IPS-18a (cell line): ENCODE measurements at regions not wholly inside any gene's neighbourhood (a gene's known extent, or its start where the extent isn't known, plus 50 kb on each side); places are given as distances from the start of the nearest gene placed in this dataset.

Source experiments
- H3K27ac ChIP-seq: one replicate; pipeline ENCODE4 v1.5.1; 2013; ENCODE audit warnings: low read length
- H3K27me3 ChIP-seq: one replicate; pipeline ENCODE4 v1.6.1; 2013; ENCODE audit warnings: mild to moderate bottlenecking, low read length; ENCODE audit not compliant: control insufficient read depth, insufficient read depth
- H3K36me3 ChIP-seq: one replicate; pipeline ENCODE4 v1.6.1; 2013; ENCODE audit warnings: low read depth, low read length; ENCODE audit not compliant: control insufficient read depth
- H3K4me1 ChIP-seq: one replicate; pipeline ENCODE4 v1.6.1; 2013; ENCODE audit warnings: low read depth, low read length; ENCODE audit not compliant: control insufficient read depth
- H3K4me3 ChIP-seq: one replicate; pipeline ENCODE4 v1.5.1; 2013; ENCODE audit warnings: low read length
- H3K9ac ChIP-seq: one replicate; pipeline ENCODE4 v1.6.1; 2013; ENCODE audit warnings: mild to moderate bottlenecking, low read length, moderate library complexity
- H3K9me3 ChIP-seq: one replicate; pipeline ENCODE4 v1.6.1; 2013; ENCODE audit warnings: low read depth, low read length; ENCODE audit not compliant: control insufficient read depth

DNA sequence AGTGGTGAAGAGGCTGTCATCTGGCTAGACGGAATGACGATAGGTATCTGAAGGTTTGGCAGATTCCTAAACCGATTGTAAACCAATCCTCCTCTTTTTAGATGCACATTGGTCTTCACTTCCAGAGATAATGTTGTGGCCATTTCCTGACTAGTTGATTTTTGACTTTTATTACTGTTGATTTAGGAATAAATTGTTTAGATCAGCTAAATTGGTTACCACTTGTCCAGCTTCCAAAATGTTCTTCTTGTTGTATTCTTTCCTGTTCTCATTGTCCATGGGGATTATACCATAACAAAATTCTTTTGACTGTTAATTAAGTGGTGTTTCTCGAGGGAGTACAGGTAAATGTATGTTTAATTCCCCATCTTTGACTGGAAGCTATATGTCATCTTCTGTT is 119.7 kb downstream of the MACROH2A1 start:
- H3K36me3 ChIP-seq, result no peaks in the 10 kb centered on the region
- H3K9me3 ChIP-seq, result no peaks in the 10 kb centered on the region
- H3K9ac ChIP-seq, result no peak overlapping the region
- H3K4me3 ChIP-seq, result no peak overlapping the region
- no peaks in the 10 kb centered on the region for H3K4me1 ChIP-seq
- H3K27me3 ChIP-seq, result no peaks in the 10 kb centered on the region
- H3K27ac ChIP-seq, result no peak overlapping the region

GRCh38 chr5:135276151-135276550 is 122.9 kb downstream of the MACROH2A1 start:
- H3K9ac ChIP-seq, result no peak overlapping the region
- no peaks in the 10 kb centered on the region for H3K27me3 ChIP-seq
- no peak overlapping the region for H3K27ac ChIP-seq
- H3K4me3 ChIP-seq, result no peak overlapping the region
- H3K4me1 ChIP-seq, result no peaks in the 10 kb centered on the region
- H3K9me3 ChIP-seq, result no peaks in the 10 kb centered on the region
- no peaks in the 10 kb centered on the region for H3K36me3 ChIP-seq

DNA sequence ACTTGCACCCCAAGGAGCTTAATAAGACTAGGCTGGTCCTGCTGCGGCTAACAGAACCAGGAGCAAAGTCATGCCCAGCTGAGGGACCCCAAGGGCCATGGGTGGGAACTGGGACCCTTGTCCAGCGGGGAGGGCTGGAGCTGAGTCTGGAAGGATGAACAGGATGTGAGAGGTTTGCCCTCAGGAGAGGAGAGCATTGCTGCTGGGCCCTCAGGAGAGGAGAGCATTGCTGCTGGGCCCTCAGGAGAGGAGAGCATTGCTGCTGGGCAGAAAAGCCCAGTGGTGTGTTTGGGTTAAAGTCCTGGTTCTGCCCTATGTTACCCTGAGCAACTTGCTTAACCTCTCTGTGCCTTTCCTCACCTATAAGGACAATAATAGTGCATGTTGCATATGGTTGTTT is 125.8 kb downstream of the MACROH2A1 start:
- no peaks in the 10 kb centered on the region for H3K27me3 ChIP-seq
- H3K27ac ChIP-seq, result no peak overlapping the region
- H3K36me3 ChIP-seq, result no peaks in the 10 kb centered on the region
- H3K9me3 ChIP-seq, result no peaks in the 10 kb centered on the region
- no peak overlapping the region for H3K9ac ChIP-seq
- H3K4me1 ChIP-seq, result no peaks in the 10 kb centered on the region
- no peak overlapping the region for H3K4me3 ChIP-seq

DNA sequence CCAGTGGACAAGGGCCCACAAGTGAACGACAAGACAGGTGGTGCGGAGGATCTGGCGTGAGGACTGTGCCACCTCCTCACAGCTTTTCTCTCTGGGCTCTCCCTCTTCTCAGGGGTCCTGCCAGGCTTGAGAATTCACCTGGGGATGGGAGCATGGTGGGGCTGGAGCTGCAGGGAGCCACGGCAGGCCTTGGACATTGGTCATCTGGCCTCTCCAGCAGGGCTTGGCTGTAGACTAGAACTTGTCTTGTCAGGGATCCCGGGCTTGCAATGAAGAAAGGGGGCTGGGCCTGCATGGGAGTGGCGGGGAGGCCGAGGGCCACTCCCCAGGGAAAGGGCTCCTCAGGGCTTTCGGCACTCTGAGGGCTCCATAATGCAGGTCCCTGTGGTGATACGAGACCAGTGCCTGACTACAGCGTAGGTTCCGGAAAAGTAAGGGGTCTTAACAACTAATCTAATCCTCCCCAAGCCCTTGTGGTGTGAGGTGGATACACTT is 126.7 kb downstream of the MACROH2A1 start:
- H3K27ac ChIP-seq, result no peak overlapping the region
- H3K9ac ChIP-seq, result no peak overlapping the region
- no peaks in the 10 kb centered on the region for H3K27me3 ChIP-seq
- no peaks in the 10 kb centered on the region for H3K36me3 ChIP-seq
- H3K4me1 ChIP-seq, result no peaks in the 10 kb centered on the region
- no peak overlapping the region for H3K4me3 ChIP-seq
- no peaks in the 10 kb centered on the region for H3K9me3 ChIP-seq

DNA sequence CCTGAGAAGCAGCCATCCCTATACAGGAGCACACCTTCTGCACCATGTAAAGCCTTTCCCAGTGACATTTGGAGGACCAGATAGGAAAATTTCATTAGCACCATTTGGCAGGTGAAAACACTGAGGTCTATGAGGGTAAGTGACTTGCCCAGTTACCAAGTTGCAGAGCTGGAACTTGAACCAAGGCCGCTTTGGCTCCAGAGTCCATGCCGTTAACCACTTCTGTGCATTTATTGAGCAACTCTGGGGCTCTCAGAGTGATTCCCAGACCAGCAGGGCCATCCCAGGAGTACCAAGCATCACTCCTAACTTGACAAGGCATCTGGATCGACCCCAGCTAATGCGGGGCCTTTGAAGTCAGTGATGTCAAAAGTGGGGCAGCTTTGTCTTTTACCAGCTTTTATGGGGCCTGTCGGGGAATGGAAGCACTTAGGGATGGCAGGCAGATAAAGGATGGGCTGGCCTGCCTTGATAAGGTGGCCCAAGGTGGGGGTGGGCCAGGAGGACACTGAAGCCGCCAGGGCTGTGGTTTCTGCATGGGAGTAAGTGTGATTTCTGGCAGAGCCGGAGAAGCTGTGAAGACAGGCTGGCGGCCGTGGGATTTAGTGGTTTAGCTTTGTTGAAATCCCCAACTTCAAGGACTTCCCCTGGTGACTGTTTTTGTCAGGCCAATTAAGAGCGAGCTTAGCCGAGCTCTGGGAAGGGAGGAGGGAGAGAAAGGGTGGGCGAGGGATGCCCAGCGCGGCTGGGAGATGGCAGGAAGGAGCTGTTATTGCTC is 127.3 kb downstream of the MACROH2A1 start:
- Histone ChIP-seq H3K4me3 (no peak overlapping the region), H3K4me1 (no peaks in the 10 kb centered on the region), H3K27me3 (no peaks in the 10 kb centered on the region), H3K27ac (no peak overlapping the region), H3K36me3 (no peaks in the 10 kb centered on the region), H3K9me3 (no peaks in the 10 kb centered on the region), H3K9ac (no peak overlapping the region)

GRCh38 chr5:135269931-135270421 is 129.1 kb downstream of the MACROH2A1 start:
- Histone ChIP-seq H3K4me3 (no peak overlapping the region), H3K36me3 (no peaks in the 10 kb centered on the region), H3K9ac (no peak overlapping the region), H3K27ac (no peak overlapping the region), H3K27me3 (no peaks in the 10 kb centered on the region), H3K4me1 (no peaks in the 10 kb centered on the region), H3K9me3 (no peaks in the 10 kb centered on the region)

DNA sequence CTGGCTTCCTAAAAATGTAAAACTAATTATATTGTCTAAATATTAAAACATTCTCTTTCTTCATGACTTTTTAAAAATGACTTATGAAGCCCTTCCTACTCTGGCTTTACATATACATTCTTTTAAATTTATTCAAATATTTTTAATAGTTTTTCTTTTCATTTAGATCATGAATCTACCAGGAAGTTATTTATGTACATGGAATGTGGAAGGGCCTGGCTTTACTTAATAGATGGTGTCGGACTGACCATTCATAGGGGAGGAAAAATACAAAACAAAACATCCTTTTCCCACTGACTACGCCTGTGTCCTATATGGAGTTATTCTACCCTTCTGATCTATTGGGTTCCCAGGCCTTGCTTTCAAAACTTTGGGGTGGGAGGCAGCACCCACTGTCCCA is 129.8 kb downstream of the MACROH2A1 start:
- Histone ChIP-seq H3K27me3 (no peaks in the 10 kb centered on the region), H3K4me1 (no peaks in the 10 kb centered on the region), H3K9me3 (no peaks in the 10 kb centered on the region), H3K27ac (no peak overlapping the region), H3K9ac (no peak overlapping the region), H3K4me3 (no peak overlapping the region), H3K36me3 (no peaks in the 10 kb centered on the region)

GRCh38 chr5:135266975-135267374 is 132.1 kb downstream of the MACROH2A1 start:
- Histone ChIP-seq H3K9ac (no peak overlapping the region), H3K4me1 (no peaks in the 10 kb centered on the region), H3K27ac (no peak overlapping the region), H3K4me3 (no peak overlapping the region), H3K9me3 (peaks cover 3% of the 10 kb centered on the region), H3K27me3 (no peaks in the 10 kb centered on the region), H3K36me3 (no peaks in the 10 kb centered on the region)

GRCh38 chr5:135266303-135266635 is 132.8 kb downstream of the MACROH2A1 start:
- Histone ChIP-seq H3K27ac (no peak overlapping the region), H3K4me3 (no peak overlapping the region), H3K9ac (no peak overlapping the region), H3K36me3 (no peaks in the 10 kb centered on the region), H3K4me1 (no peaks in the 10 kb centered on the region), H3K27me3 (no peaks in the 10 kb centered on the region), H3K9me3 (peaks cover 3% of the 10 kb centered on the region)

DNA sequence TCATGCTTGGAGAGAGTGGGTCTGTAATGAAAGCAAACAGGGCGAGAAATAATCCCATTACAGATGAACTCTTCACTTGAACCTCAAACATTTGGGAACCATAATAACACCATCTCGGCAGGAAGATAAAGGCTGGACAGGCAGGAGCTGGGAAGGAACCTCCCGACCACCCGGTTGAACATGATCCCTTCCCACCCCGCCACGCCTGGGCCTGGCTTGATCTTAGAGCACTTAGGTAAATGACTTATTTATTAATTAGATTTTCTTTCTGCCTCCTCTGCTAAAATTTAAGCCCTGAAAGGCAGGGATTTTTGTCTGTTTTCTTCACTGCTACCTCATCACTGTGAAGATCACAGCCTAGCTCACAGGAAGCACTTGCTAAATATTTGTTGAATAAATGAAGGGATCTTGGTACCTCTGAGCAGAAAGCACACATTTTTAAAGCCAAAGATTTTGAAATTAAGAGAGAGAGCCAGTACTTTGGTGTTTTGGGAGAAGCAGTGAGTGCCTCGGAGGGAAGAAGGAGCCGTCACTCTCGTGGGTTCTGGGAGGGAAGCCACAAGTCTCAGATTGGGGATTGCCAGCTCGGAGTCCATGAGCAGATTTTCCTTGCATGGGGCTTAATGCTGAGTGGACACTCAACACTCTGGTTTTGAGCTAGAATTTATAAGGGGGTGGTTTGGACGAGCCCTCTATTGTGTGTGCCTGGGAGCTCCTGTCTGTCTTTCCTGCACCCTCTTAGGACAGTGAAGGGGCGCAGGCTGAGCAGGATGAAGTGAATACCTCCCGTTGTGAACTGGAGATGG is 133.3 kb downstream of the MACROH2A1 start:
- H3K4me3 ChIP-seq, result no peak overlapping the region
- no peak overlapping the region for H3K9ac ChIP-seq
- no peaks in the 10 kb centered on the region for H3K36me3 ChIP-seq
- no peaks in the 10 kb centered on the region for H3K4me1 ChIP-seq
- H3K27me3 ChIP-seq, result no peaks in the 10 kb centered on the region
- H3K27ac ChIP-seq, result no peak overlapping the region
- H3K9me3 ChIP-seq, result peaks cover 3% of the 10 kb centered on the region

DNA sequence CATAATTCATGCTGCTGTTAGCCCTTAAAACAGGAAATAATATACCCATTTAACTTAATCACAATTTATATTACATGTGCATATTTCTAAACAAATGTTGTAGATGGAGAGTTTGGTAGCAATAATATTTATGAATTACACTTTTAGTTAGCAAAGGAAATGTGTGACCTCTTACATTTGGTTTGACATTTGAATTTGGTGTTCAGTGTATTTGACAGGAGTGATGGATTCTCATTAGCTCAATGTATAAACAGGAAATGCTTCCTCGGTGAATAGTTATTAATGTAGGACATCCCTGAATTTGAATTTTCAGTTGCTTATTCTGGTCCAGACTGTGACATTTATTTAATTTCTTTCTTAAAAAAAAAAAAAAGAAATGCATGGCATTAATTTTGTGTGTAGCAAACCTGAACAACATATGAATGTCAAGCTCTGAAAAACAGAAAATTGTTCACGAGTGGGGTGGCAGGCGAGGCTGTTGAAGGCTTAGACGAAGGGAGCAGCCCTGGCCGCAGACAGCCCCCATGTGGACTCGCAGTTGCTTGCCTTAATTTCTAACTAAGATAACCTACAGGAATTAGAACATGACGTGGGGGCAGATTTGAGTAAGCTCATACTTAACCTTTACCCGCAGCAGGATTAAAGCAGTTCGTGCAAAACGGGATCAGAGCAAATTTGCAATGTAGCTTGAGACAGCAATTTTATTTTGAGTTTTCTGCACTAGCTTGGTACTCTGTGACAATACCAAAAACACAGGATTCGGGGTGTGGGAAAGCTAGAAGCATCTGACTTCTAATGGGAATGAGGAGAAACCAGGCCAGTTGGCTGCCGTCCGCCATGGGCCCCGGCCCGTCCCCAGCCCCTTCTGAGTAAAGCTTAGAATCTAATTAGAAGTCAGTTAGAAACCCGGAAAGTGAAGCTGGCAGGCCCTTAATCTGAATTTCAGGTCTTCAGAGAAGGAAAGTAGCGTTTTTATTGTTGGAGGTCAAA is 134.3 kb downstream of the MACROH2A1 start:
- Histone ChIP-seq H3K4me3 (no peak overlapping the region), H3K9ac (no peak overlapping the region), H3K9me3 (peaks cover 3% of the 10 kb centered on the region), H3K27ac (no peak overlapping the region), H3K27me3 (no peaks in the 10 kb centered on the region), H3K36me3 (no peaks in the 10 kb centered on the region), H3K4me1 (no peaks in the 10 kb centered on the region)
